ENCODE measurements at regions not wholly inside any gene's neighbourhood (a gene's known extent, or its start where the extent isn't known, plus 50 kb on each side); places are given as distances from the start of the nearest gene placed in this dataset.

DNA sequence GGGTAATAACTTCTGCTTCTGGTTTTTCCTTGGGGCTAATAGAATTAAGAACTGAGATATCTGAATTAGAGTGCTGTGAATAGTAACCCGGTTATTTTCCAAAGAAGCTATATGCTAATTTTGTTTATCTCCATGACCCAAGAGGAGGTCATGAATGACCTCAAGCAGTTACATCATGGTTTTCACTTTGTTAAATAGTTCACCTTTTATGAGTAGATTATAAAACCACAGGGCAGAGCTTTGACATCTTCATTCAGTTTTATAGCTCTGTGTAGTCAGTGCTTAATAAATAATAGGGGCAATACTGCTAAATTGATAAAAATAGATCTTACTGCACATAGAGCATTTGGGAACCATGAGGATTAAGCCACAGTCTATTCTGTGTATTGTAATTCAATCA, 462.2 kb downstream of the LRIG3 start:
- no peak for TF ChIP-seq TCF12 (IDR thresholded peaks at IDR 0.05; ENCODE audit: low read depth)
- TF ChIP-seq TAF1 (IDR thresholded peaks at IDR 0.05; ENCODE audit: low read depth), result no peak
- no peak for TF ChIP-seq EP300 (IDR thresholded peaks at IDR 0.05; ENCODE audit: borderline replicate concordance)
- TF ChIP-seq, protein P1, sequence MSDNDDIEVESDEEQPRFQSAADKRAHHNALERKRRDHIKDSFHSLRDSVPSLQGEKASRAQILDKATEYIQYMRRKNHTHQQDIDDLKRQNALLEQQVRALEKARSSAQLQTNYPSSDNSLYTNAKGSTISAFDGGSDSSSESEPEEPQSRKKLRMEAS (IDR thresholded peaks at IDR 0.05), result no peak
- TF ChIP-seq FOXM1 (IDR thresholded peaks at IDR 0.05; ENCODE audit: borderline replicate concordance, low read depth), result no peak
- TF ChIP-seq NFIC (IDR thresholded peaks at IDR 0.05), result no peak
- TF ChIP-seq CREB1 (IDR thresholded peaks at IDR 0.05; ENCODE audit: low read depth), result no peak
- TF ChIP-seq REST (IDR thresholded peaks at IDR 0.05; ENCODE audit: low read depth), result no peak
- TF ChIP-seq YY1 (IDR thresholded peaks at IDR 0.05; ENCODE audit: low read depth), result no peak

DNA sequence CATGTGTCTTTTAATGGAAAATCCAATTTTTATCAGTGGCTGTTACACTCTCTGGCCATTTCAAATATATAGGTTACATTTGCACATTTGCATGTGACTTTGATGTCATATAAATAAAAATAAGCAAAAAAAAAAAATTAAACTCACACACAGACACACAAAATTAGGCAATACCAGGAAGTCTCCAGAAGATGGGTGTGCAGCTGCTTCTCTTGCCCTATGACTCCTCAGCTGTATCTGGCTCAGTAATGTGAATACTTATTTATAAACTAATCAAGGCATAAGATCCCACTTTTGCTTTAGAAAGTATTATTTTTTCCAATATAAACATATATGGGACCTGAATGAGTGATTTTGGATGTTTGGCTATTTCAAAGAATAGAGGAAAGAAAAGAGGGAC, 461.1 kb downstream of the LRIG3 start:
- TF ChIP-seq CREB1 (IDR thresholded peaks at IDR 0.05; ENCODE audit: low read depth), result no peak
- TF ChIP-seq FOXM1 (IDR thresholded peaks at IDR 0.05; ENCODE audit: borderline replicate concordance, low read depth), result no peak
- no peak for TF ChIP-seq NFIC (IDR thresholded peaks at IDR 0.05)
- TF ChIP-seq EP300 (IDR thresholded peaks at IDR 0.05; ENCODE audit: borderline replicate concordance), result no peak
- TF ChIP-seq EGR1 (IDR thresholded peaks at IDR 0.05), result no peak
- no peak for TF ChIP-seq REST (IDR thresholded peaks at IDR 0.05; ENCODE audit: low read depth)
- TF ChIP-seq, protein P2, sequence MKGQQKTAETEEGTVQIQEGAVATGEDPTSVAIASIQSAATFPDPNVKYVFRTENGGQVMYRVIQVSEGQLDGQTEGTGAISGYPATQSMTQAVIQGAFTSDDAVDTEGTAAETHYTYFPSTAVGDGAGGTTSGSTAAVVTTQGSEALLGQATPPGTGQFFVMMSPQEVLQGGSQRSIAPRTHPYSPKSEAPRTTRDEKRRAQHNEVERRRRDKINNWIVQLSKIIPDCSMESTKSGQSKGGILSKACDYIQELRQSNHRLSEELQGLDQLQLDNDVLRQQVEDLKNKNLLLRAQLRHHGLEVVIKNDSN (IDR thresholded peaks at IDR 0.05), result no peak
- no peak for TF ChIP-seq ZBTB7A (IDR thresholded peaks at IDR 0.05; ENCODE audit: low read depth)
- no peak for TF ChIP-seq RAD21 (IDR thresholded peaks at IDR 0.05; ENCODE audit: low read depth)
- TF ChIP-seq, protein P1 (IDR thresholded peaks at IDR 0.05), result no peak
- no peak for TF ChIP-seq TCF12 (IDR thresholded peaks at IDR 0.05; ENCODE audit: low read depth)
- TF ChIP-seq TAF1 (IDR thresholded peaks at IDR 0.05; ENCODE audit: low read depth), result no peak
- TF ChIP-seq YY1 (IDR thresholded peaks at IDR 0.05; ENCODE audit: low read depth), result no peak
- TF ChIP-seq CEBPB (IDR thresholded peaks at IDR 0.05), result no peak
- TF ChIP-seq TEAD4 (IDR thresholded peaks at IDR 0.05), result no peak

- TF ChIP-seq TAF1 (IDR thresholded peaks at IDR 0.05; ENCODE audit: low read depth) (no peak), EP300 (IDR thresholded peaks at IDR 0.05; ENCODE audit: borderline replicate concordance) (no peak), EGR1 (IDR thresholded peaks at IDR 0.05) (no peak), NFIC (IDR thresholded peaks at IDR 0.05) (no peak), TEAD4 (IDR thresholded peaks at IDR 0.05) (no peak), TCF12 (IDR thresholded peaks at IDR 0.05; ENCODE audit: low read depth) (no peak), CREB1 (IDR thresholded peaks at IDR 0.05; ENCODE audit: low read depth) (no peak), YY1 (IDR thresholded peaks at IDR 0.05; ENCODE audit: low read depth) (no peak), RAD21 (IDR thresholded peaks at IDR 0.05; ENCODE audit: low read depth) (no peak), FOXM1 (IDR thresholded peaks at IDR 0.05; ENCODE audit: borderline replicate concordance, low read depth) (no peak), REST (IDR thresholded peaks at IDR 0.05; ENCODE audit: low read depth) (no peak), CEBPB (IDR thresholded peaks at IDR 0.05) (no peak)
- TF ChIP-seq, protein P1 (IDR thresholded peaks at IDR 0.05), result no peak
- TF ChIP-seq, protein P2 (IDR thresholded peaks at IDR 0.05), result no peak
Measured at GRCh38 chr12:58463051-58463450, 457.3 kb downstream of the LRIG3 start.

GRCh38 chr12:58465418-58465817, 454.9 kb downstream of the LRIG3 start:
- TF ChIP-seq EP300 (IDR thresholded peaks at IDR 0.05; ENCODE audit: borderline replicate concordance), result no peak
- TF ChIP-seq FOXM1 (IDR thresholded peaks at IDR 0.05; ENCODE audit: borderline replicate concordance, low read depth), result no peak
- TF ChIP-seq CEBPB (IDR thresholded peaks at IDR 0.05), result no peak
- no peak for TF ChIP-seq EGR1 (IDR thresholded peaks at IDR 0.05)
- no peak for TF ChIP-seq NFIC (IDR thresholded peaks at IDR 0.05)
- TF ChIP-seq, protein P1 (IDR thresholded peaks at IDR 0.05), result no peak
- no peak for TF ChIP-seq CREB1 (IDR thresholded peaks at IDR 0.05; ENCODE audit: low read depth)
- no peak for TF ChIP-seq TCF12 (IDR thresholded peaks at IDR 0.05; ENCODE audit: low read depth)
- TF ChIP-seq, protein P2 (IDR thresholded peaks at IDR 0.05), result no peak
- no peak for TF ChIP-seq YY1 (IDR thresholded peaks at IDR 0.05; ENCODE audit: low read depth)
- no peak for TF ChIP-seq TAF1 (IDR thresholded peaks at IDR 0.05; ENCODE audit: low read depth)
- no peak for TF ChIP-seq TEAD4 (IDR thresholded peaks at IDR 0.05)
- TF ChIP-seq REST (IDR thresholded peaks at IDR 0.05; ENCODE audit: low read depth), result no peak
- no peak for TF ChIP-seq ZBTB7A (IDR thresholded peaks at IDR 0.05; ENCODE audit: low read depth)
- TF ChIP-seq RAD21 (IDR thresholded peaks at IDR 0.05; ENCODE audit: low read depth), result no peak

All from Ishikawa (cell line).